ENCODE measurements at regions not wholly inside any gene's neighbourhood (a gene's known extent, or its start where the extent isn't known, plus 50 kb on each side); places are given as distances from the start of the nearest gene placed in this dataset.

DNA sequence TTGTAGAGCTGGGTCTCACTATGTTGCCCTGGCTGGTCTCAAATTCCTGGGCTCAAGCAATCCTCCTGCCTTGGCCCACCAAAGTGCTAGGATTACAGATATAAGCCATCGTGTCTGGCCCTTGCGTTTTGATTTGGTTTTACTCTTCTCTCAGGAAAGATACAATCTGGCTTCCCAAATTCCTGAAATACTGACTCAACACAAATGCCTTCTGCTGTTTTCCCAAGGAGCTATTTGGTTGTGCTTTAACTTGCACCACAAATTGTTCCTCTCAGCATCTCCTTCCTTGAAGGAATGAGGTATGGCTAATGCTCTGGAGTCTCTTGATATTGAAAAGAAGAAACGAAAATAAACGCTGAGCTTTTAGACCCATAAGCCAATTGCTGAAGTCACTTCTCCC is 110.0 kb upstream of the PAX6 start:
- Histone ChIP-seq H3K27me3 (replicated peaks; ENCODE audit: insufficient read depth) (no peaks in the 10 kb centered on the region), H3K36me3 (no peaks in the 10 kb centered on the region), H3K9me3 (no peaks in the 10 kb centered on the region), H3K27ac (no peak overlapping the region), H3K4me1 (replicated peaks) (no peaks in the 10 kb centered on the region), H3K4me3 (no peak overlapping the region)
- intact Hi-C loops (cut with DNase I) = no loop called here
- 43% methylated on average over 4 of the region's 4 CpGs for WGBS
- no peak for TF ChIP-seq POLR2AphosphoS5 (IDR thresholded peaks at IDR 0.05)
- TF ChIP-seq POLR2A (IDR thresholded peaks at IDR 0.05) = no peak
- TF ChIP-seq, protein P1, sequence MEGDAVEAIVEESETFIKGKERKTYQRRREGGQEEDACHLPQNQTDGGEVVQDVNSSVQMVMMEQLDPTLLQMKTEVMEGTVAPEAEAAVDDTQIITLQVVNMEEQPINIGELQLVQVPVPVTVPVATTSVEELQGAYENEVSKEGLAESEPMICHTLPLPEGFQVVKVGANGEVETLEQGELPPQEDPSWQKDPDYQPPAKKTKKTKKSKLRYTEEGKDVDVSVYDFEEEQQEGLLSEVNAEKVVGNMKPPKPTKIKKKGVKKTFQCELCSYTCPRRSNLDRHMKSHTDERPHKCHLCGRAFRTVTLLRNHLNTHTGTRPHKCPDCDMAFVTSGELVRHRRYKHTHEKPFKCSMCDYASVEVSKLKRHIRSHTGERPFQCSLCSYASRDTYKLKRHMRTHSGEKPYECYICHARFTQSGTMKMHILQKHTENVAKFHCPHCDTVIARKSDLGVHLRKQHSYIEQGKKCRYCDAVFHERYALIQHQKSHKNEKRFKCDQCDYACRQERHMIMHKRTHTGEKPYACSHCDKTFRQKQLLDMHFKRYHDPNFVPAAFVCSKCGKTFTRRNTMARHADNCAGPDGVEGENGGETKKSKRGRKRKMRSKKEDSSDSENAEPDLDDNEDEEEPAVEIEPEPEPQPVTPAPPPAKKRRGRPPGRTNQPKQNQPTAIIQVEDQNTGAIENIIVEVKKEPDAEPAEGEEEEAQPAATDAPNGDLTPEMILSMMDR (IDR thresholded peaks at IDR 0.05) = no peak
- no peak for DNase-seq (ENCODE audit: low spot score)

DNA sequence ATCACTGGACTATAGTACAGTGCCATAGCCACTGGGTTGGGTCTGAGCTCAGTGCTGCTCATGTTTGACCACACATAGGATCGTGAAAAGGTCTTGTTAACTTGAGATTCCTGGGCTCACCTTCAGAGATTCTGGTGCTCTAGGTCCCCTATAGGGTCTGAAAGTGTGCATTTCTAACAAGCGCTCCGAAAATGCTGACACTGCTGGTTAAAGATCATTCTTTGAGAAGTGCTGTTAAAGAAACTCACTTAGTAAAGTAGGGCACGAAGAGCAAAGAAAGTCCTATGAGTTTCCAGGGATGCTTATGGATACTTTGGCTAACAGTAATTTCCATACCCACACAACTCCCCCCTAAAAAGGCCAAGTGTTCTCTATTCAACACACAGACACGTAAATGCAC is 108.1 kb upstream of the PAX6 start:
- H3K9me3 ChIP-seq = no peaks in the 10 kb centered on the region
- H3K4me1 ChIP-seq (replicated peaks) = no peaks in the 10 kb centered on the region
- 78% methylated on average over 5 of the region's 5 CpGs for WGBS
- no peaks in the 10 kb centered on the region for H3K27me3 ChIP-seq (replicated peaks; ENCODE audit: insufficient read depth)
- DNase-seq (ENCODE audit: low spot score) = no peak
- intact Hi-C loops (cut with DNase I) = no loop called here
- H3K27ac ChIP-seq = no peak overlapping the region
- H3K36me3 ChIP-seq = no peaks in the 10 kb centered on the region
- H3K4me3 ChIP-seq = no peak overlapping the region
- no peak for TF ChIP-seq POLR2A (IDR thresholded peaks at IDR 0.05)
- TF ChIP-seq, protein P1 (IDR thresholded peaks at IDR 0.05) = no peak
- TF ChIP-seq POLR2AphosphoS5 (IDR thresholded peaks at IDR 0.05) = no peak

DNA sequence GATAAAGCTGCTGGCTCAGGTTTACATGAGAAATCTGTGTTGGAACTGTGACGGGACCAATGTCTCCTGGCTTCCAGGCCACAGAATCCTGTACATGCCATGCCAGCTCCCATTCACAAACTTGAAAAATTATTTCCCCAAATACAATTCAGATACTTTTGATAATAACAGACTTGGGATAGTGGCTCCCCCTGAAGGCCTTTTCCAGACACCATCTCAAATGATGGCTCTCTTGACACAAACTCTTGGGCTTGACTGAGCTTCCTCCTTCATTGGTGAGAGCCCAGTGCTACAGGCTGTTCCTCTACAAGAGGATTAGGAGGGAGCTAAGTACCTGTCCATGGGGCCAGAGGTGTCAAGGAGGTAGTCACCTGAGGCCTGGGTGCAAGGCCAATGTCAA is 104.7 kb upstream of the PAX6 start:
- no peak for DNase-seq (ENCODE audit: low spot score)
- no peaks in the 10 kb centered on the region for H3K36me3 ChIP-seq
- intact Hi-C loops (cut with DNase I) = no loop called here
- H3K4me1 ChIP-seq (replicated peaks) = no peaks in the 10 kb centered on the region
- TF ChIP-seq POLR2A (IDR thresholded peaks at IDR 0.05) (no peak), POLR2AphosphoS5 (IDR thresholded peaks at IDR 0.05) (no peak)
- TF ChIP-seq, protein P1 (IDR thresholded peaks at IDR 0.05) = no peak
- no peaks in the 10 kb centered on the region for H3K27me3 ChIP-seq (replicated peaks; ENCODE audit: insufficient read depth)
- H3K9me3 ChIP-seq = no peaks in the 10 kb centered on the region
- WGBS = 100% methylated on average over 1 of the region's 1 CpG
- no peak overlapping the region for H3K4me3 ChIP-seq
- H3K27ac ChIP-seq = no peak overlapping the region

DNA sequence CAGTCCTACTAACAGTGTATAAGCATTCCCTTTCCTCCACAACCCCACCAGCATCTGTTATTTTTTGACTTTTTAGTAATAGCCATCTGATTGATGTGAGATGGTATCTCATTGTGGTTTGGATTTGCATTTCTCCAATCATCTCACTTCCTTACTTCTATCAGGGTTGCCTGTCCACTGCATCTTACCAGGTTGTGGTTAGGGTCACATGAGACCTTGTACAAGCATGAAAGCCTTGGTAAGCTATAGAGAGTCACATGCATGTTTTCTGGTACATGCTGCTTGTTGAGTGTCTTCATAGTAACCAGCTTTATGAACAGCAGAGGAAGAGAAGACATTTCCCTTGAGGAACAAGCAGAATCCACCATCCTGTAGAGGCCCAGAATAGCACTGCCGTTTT is 102.9 kb upstream of the PAX6 start:
- H3K4me1 ChIP-seq (replicated peaks) = no peaks in the 10 kb centered on the region
- 95% methylated on average over 1 of the region's 1 CpG for WGBS
- intact Hi-C loops (cut with DNase I) = no loop called here
- H3K27me3 ChIP-seq (replicated peaks; ENCODE audit: insufficient read depth) = no peaks in the 10 kb centered on the region
- no peaks in the 10 kb centered on the region for H3K36me3 ChIP-seq
- TF ChIP-seq POLR2AphosphoS5 (IDR thresholded peaks at IDR 0.05) (no peak), POLR2A (IDR thresholded peaks at IDR 0.05) (no peak)
- TF ChIP-seq, protein P1 (IDR thresholded peaks at IDR 0.05) = no peak
- no peak for DNase-seq (ENCODE audit: low spot score)
- no peak overlapping the region for H3K4me3 ChIP-seq
- H3K9me3 ChIP-seq = no peaks in the 10 kb centered on the region
- no peak overlapping the region for H3K27ac ChIP-seq

DNA sequence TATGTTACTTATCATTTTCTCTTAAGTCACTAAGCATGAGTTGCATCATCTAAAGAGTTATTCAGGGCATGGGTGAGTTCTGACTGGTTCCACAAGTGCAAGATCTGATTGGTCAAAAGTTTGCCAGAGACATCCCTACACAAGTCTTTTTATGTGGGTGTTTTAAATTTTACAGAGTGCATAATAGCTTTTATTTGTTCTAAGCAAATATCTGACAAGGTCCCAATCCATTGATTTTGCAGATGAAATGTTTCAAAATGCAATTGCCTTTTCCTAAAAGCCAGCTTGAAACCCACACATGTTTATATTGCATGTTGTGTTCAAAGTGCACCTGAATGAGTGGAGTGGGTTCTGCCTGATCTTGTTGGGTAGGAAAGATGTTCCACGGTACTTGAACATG is 101.7 kb upstream of the PAX6 start:
- Histone ChIP-seq H3K4me1 (replicated peaks) (no peaks in the 10 kb centered on the region), H3K36me3 (no peaks in the 10 kb centered on the region), H3K27me3 (replicated peaks; ENCODE audit: insufficient read depth) (no peaks in the 10 kb centered on the region), H3K4me3 (no peak overlapping the region), H3K9me3 (no peaks in the 10 kb centered on the region), H3K27ac (no peak overlapping the region)
- 63% methylated on average over 1 of the region's 1 CpG for WGBS
- TF ChIP-seq, protein P1 (IDR thresholded peaks at IDR 0.05) = no peak
- TF ChIP-seq POLR2A (IDR thresholded peaks at IDR 0.05) (no peak), POLR2AphosphoS5 (IDR thresholded peaks at IDR 0.05) (no peak)
- intact Hi-C loops (cut with DNase I) = no loop called here
- DNase-seq (ENCODE audit: low spot score) = no peak
